Activated CD8-positive, alpha-beta memory T cell treated with anti-CD3 and anti-CD28 coated beads for 4 hours (primary cell): ENCODE measurements at regions not wholly inside any gene's neighbourhood (a gene's known extent, or its start where the extent isn't known, plus 50 kb on each side); places are given as distances from the start of the nearest gene placed in this dataset.

Source experiments
- DNase-seq, 2 donors: peaks; one replicate each; pipeline ENCODE4 v3.0.0-alpha.2; 2020; ENCODE audit warnings: low read depth in 2 of 2

GRCh38 chr1:209012443-209013196 is 570.9 kb upstream of the CAMK1G start:
- DNase-seq = no peak

GRCh38 chr1:209015092-209015491 is 568.4 kb upstream of the CAMK1G start:
- DNase-seq = no peak

GRCh38 chr1:209021622-209022021 is 561.9 kb upstream of the CAMK1G start:
- no peak for DNase-seq

- no peak for DNase-seq
These were observed 559.7 kb upstream of the CAMK1G start for GRCh38 chr1:209023790-209024189.

GRCh38 chr1:209029737-209030136 is 553.8 kb upstream of the CAMK1G start:
- no peak for DNase-seq

DNA sequence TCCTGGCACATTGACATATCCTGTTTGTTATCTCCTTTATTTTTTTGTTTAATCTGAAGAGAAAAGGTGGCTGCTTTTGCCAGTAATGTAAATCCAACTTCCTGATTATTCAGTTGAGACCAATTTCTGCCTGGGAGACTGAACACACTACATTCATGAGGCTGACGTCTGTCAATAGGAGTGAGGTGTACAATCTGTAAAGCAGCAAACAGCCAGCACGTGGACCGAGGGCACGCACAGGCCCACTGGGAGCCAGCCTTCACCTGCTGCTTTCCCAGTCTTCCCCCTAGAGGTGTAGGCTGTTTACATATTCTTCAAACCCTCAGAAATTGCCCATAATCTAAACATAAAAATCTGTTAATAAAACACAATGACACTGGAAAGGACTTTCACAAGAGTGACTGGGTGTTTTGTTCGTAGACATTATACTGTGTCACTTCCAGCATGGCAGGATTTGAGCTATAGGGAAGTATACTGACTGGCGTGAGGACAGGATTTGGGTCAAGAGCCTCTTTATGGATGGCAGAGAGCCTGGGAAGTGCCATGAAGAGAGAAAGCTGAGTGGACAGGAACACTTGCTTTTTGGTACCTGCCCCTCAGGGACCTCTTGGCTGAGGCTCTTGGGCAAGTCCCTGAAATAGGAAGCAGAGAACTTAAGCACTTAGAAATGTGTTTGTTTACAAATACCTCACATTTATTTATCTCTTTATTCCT is 552.9 kb upstream of the CAMK1G start:
- DNase-seq = no peak

DNA sequence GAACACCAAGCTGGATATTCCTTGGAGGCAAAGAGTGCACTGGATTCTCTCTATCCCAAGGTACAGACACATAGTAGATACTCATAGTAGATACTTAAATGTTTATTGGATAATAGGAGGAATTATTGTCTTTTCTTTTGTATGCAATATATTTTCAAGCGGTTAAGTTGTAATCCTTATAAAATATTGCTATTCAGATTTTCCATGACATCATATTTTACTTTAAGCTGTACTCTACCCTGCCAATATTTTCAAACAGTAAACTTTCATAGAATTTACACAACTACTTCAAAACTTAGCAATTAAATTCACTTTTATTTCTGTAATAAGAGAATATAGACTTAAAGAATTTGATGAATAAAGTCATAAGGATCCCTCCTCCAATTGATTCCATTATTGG is 546.5 kb upstream of the CAMK1G start:
- no peak for DNase-seq

GRCh38 chr1:209038316-209038715 is 545.2 kb upstream of the CAMK1G start:
- DNase-seq = no peak

GRCh38 chr1:209038735-209039134 is 544.8 kb upstream of the CAMK1G start:
- DNase-seq = no peak

DNA sequence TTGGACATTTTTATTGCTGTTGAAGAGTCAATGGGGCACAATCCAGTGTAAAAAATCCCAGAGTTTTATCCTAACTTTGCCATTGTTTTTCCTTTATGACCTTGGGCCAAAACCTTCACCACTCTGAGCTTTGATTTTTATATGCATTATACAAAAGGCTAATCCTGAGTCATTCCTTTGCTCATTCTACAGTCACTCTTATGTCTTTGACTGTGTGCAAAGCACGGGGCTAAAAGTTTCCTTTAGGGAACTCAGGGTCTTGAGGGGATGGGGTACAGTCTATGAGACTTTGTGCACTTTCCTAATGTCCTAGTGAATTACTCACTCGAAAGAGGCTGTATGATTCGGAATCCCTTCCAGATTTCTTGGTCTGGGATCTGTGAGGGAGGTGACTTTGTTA is 543.2 kb upstream of the CAMK1G start:
- no peak for DNase-seq

DNA sequence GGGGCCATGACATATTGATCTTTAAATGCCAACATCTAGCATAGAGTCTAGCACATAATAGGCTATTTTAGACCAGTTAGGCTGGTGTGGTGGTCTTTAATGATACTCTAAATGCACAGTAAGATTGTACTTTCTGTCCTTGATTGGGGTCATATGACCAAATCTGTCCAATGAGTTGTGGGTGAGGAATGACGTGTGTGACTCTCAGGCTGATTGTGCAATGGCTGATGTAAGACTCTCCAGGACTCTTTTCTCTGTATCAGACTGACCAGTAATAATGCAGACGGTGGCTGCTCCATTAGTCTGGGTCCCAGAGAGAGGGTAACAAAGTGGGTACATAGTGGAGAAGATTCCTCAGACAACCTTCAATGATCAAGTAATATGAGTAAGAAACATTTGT is 541.6 kb upstream of the CAMK1G start:
- DNase-seq = no peak

DNA sequence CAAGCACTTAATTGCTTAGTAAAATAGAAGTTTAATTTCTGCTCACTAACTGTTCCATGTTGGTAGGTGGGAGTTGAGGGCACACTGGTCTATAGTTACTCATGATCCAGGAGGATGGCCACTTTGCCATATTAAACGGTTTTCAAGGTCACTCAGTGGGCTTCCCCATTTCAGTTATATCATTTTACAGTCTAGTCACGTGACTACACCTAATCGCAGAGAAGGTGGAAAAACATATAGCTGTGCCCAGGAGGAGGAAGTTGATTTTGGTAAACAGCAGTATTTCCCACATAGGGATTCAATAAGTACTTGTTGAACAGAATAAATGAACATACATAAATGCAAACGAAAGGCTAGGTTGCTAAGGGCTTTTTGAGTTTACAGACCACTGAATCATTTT is 541.1 kb upstream of the CAMK1G start:
- no peak for DNase-seq

DNA sequence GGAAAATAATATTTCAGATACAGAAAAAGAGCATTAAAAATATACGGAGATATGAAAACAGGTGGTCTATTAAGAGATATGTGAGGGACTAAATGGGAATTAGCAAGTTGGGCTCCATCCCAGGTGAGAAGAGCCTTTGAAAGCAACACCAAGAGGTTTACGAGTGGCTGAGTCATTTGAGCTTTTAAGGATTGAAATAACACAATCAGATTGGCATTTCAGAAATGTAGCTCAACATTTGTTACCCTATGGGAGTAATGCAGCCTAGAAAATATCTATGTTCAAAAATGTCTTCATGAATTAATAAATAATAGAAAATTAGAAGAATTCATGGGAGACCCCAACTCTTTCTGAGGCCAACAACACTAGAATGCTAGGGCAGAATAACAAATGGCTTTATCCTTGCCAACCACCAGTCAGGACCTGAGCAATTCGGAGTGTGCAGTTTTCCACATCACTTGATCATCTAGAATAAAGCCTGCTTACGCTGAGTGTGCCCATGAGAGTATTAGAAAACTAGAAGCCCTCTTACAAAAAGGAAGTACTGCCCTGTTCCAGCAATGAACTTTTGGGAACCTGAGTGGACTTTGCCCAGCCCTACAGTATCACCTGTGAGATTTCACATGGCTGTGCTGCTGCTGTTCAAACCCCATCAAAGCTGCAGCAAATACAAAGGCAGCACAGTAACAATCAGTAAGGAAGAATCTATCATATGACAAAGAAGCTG is 538.0 kb upstream of the CAMK1G start:
- no peak for DNase-seq

DNA sequence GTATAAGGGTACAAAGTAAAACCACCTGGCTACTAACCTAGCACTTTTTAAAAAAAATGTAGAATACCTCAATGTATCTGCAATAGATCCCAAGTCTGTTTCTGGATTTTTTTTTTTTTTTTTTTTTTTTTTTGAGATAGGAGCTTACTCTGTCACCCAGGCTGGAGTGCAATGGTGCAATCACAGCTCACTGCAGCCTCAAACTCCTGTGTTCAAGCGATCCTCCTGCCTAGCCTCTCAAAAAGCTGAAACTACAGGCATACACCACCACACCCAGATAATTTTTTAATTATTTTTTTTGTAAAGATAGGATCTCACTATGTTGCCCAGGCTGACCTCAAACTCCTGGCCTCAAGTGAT is 537.5 kb upstream of the CAMK1G start:
- DNase-seq = no peak

GRCh38 chr1:209046935-209047334 is 536.6 kb upstream of the CAMK1G start:
- DNase-seq = no peak

- DNase-seq = no peak
These were observed 534.4 kb upstream of the CAMK1G start for GRCh38 chr1:209048941-209049669.

DNA sequence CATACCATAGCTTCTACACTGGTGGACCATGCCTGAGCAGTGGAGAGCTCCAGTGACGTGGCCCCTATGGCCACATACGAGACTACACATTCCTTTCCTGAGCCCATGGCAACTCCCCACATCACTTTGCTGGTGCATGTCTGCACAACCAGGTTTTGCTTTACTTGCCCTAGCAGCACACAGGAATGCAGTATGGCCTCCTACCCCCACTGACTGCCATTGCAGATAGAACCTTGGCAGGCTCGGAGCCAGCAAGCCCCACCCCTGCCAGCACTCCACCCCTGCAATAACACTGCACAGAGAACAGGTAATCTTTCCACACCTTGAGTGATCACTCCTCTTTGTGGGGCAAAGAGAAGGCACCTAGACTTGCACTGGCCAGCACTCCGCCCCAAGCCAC is 531.9 kb upstream of the CAMK1G start:
- DNase-seq = no peak

- no peak for DNase-seq
These were observed 529.9 kb upstream of the CAMK1G start for GRCh38 chr1:209053587-209053986.

DNA sequence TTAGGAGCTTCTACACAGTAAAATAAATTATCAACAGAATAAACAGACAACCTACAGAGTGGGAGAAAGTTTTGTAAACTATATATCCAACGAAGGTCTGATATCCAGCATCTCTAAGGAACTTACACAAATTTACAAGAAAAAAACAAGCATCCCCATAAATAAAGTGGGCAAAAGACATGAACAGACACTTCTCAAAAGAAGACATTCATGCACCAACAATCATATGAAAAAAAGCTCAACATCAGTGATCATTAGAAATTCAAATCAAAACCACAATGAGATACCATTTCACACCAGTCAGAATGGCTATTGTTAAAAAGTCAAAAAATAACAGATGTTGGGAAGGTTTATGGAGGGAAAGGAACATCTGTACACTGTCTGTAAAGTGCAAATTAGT is 526.4 kb upstream of the CAMK1G start:
- no peak for DNase-seq

- no peak for DNase-seq
These were observed 525.6 kb upstream of the CAMK1G start for GRCh38 chr1:209057901-209058300.

- no peak for DNase-seq
These were observed 524.1 kb upstream of the CAMK1G start for GRCh38 chr1:209059376-209059775.

GRCh38 chr1:209059981-209060380 is 523.5 kb upstream of the CAMK1G start:
- no peak for DNase-seq
